Activated CD8-positive, alpha-beta memory T cell treated with anti-CD3 and anti-CD28 coated beads for 36 hours (primary cell): ENCODE measurements at regions not wholly inside any gene's neighbourhood (a gene's known extent, or its start where the extent isn't known, plus 50 kb on each side); places are given as distances from the start of the nearest gene placed in this dataset.
"Not testable (repeated sequence)": the region's sequence is repeated elsewhere in the genome, so short reads cannot be mapped to it uniquely, and the experiment has no call there.

Experiments
- CTCF ChIA-PET: fragments of 350-600 bp; sonication (Branson Sonifier 250); formaldehyde crosslinking; loops from one replicate; lab custom pipeline; 2021; ENCODE audit warnings: antibody characterized with exemption; lab: Charles Lee
- POLR2A ChIA-PET: fragments of 350-600 bp; sonication (Branson Sonifier 250); formaldehyde crosslinking; loops from one replicate; lab custom pipeline; 2021; ENCODE audit warnings: antibody characterized with exemption; lab: Charles Lee

DNA sequence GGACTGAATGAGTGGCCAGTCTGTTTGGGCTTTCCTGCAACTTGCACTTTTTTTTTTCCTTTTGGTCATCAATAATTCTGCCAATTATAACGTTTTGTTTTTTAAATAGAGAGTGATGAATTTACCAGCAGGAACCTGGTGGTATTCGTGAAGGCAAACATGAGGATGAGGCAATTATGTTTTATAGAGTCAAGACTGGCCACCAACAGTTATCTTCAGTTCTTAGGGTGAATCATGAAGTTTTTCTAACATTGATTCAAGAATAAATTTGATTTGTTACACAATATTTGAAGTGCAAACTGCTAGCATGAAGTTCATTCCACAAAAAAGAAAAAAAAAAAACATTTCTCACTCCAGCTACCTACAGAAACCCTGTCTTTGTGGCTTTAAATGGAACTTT, 244.5 kb downstream of the SPRY2 start:
- POLR2A ChIA-PET, result no interaction called here
- CTCF ChIA-PET, result no interaction called here

DNA sequence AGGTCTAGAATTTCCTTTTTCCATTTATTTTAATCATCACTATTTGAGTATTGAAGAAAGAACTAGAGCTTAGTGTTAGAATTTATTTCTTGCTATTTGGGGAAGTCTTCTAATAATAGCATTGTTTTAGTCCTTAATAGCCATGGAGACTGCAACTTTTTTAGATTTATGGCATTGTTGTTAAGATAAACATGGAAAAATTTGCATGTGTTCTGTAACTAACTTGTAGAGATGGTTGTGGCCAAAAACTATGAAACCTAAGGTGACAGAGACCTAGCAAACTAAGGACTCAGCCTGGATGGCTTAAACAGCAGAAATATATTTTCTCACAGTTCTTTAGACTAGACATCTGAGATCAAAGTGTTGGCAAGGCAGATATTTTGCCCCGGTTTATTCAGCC, 246.4 kb downstream of the SPRY2 start:
- ChIA-PET CTCF (no interaction called here), POLR2A (no interaction called here)

DNA sequence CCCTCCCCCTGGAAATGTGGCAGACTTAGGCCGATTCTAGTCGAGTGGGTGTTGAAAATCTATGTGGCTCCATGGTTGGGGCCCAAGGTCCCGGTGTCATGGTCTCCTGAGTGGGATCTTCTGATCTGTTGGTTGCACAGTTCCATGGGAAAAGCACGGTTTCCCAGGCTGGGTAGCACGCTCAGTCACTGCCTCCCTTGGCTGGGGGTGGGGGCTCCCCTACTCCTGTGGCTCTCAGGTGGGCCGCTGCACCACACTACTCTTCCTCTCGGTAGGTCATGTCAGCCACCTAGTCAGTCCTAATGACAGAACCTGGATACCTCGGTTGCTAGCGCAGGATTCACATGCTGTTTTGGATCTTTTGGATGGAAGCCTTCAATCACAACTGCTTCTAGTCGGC, 247.0 kb downstream of the SPRY2 start:
- ChIA-PET POLR2A (no interaction called here), CTCF (no interaction called here)

DNA sequence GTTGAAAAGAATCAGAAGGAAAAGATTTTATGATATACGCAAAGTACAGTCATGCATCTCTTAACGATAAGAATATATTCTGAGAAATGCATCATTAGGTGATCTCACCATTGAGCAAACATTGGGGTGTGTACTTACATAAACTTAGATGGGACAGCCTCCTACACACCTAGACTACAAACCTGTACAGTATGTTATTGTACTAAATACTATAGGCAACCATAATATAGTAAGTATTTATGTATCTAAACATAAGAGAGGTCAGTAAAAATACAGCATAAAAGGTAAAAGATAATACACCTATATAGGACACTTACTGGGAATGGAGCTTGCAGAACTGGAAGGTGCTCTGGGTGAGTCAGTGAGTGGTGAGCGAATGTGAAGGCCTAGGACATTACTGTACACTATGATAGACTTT, 254.6 kb downstream of the SPRY2 start:
- CTCF ChIA-PET, result no interaction called here
- POLR2A ChIA-PET, result no interaction called here

DNA sequence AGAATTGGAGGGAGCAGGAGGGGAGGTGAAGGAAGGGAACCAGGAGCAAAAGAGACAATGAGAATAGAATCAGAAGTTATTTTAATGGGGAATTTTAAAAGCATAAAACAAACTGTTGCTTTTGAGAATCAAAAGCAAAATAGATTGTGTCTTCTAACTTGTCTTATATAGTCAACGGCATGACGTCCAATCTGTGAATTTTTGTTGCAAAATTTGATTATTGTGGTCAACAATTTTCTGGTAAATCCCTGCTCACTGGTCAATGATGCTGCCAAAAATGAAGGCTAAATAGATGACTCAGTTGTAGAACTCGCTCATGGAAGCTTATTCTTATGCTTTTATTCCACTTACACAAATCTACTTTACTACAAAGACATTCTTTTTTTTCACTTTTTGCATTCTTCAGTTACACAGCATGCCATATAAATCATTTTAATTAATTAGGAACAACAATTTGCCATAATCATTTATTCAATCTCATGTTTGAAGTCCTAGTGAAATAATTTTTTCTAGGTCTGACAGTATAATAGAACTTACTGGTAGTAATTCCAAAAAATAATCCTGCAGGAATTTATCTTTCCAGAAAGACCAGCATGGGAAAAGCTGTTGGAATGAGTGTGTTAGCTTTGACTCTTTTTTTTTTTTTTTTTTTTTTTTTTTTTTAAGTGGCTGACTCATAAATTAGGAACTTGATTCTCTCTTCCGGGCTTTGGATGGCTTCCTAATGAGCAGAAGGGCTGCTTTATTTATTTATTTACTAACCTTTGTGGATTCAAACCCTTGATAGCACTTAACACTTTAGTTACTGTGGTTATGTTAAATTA, 256.9 kb downstream of the SPRY2 start:
- POLR2A ChIA-PET, result no interaction called here
- CTCF ChIA-PET, result no interaction called here

DNA sequence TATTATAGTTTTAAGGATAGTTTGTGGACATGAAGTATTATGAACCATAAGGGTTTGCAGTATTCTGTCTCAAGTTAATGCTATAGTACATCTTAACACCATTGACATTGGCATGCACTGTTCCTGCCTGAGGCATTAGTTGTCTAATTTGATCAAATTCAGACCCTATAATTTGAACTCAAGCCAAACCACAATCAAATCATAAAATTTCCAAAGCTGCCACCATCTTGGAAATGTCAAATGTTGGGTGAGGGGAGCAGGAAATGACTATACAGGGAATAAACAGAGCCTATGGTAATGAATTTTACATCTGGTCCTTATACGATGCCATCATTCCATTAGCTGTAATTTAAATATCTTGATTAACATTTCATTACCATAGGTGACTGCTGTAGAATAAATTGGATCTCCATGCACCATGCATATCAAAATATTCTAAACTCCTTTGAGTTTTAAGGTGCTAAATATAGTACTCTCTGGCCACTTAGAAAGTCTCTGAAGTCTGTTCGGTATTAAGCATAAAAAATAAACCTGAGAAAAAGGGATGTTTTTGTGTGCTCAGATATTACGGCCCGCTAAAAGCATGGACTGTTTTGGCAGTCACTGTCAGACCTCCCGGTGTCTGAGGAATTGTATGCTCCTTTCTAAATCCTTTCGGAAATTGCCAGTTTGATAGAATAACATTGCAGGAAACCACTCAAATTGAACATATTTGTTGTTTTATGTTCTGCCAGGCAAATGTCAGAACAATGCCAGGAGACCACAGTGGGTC, 257.7 kb downstream of the SPRY2 start:
- POLR2A ChIA-PET, result no interaction called here
- CTCF ChIA-PET, result no interaction called here

DNA sequence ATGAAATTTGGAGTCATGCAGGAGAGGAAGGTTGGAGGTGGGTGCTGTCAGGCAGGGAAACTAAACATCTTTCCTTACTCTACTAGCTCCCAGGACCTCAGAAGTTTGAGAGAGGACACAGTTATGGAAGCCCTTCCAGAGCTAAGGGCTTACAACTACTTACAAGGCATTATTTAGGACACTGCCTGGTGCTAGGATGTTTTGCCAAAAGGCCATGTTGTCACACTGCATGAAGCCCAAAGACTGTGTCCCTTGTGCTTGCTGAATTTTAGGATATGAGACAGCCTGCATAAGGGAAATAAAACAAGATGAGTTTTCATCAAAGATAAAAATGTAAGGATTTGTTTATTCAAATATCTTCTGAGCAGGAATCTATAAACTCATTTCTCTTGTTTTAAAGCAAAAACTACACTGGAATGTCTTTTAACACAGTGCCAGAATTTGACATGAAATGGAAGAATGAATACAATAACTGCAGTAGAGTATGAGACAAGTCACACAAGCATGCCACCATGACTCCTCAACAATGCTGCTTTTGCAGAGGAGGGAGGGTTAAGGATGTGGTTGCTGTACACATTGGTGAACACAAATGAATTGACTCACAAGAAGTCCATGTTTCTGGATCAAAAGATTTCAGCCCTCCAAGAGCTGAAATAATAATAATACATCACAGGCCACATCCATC, 258.4 kb downstream of the SPRY2 start:
- CTCF ChIA-PET, result no interaction called here

DNA sequence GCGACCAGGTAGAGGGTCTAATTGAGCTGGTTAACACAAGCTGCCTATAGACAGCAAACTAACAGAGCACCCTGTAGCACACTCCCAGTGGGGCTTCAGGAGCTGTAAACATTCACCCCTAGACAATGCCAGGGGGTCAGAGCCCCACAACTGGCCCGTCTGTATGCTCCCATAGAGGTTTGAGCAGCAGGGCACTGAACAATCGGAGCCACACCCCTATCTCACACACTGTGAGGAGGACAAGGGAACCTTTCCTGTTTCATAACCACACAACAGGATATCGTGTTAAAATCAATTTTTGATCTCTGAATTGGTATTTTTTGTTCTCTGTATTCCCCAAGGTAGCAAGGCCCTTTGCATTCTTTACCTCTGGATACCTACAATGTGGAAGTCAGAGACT, 266.1 kb downstream of the SPRY2 start:
- ChIA-PET POLR2A (no interaction called here), CTCF (no interaction called here)

More for the DNA sequence above, 258.4 kb downstream of the SPRY2 start:
- POLR2A ChIA-PET, result no interaction called here

DNA sequence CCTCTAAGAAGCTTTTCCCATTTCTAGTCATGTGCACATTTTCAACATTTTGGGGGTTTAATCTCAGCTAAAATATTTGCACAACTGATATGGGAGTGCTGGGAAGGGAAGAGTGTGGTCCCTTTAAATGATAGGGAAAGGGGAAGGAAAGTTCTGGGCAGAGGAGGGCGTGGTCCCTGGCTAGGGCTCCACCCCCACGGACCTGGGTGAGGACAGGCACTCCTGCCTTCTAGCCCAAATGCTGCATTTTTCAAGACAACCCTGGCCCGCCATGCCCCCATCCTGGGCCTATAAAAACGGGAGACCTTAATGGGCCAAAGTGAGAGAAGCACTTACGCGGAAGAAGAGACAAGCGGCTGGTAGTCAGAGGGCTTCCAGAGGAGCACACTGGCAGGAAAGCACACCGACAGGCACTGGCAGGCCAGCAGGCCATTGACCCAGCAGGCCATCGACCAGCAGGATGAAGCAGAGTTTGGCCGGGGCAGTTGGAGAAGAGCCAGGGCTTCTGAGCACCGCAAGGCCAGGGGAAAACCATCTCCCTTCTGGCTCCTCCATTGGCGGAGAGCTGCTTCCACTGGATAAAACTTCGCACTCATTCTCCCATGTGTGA, 266.7 kb downstream of the SPRY2 start:
- ChIA-PET POLR2A (no interaction called here), CTCF (no interaction called here)

DNA sequence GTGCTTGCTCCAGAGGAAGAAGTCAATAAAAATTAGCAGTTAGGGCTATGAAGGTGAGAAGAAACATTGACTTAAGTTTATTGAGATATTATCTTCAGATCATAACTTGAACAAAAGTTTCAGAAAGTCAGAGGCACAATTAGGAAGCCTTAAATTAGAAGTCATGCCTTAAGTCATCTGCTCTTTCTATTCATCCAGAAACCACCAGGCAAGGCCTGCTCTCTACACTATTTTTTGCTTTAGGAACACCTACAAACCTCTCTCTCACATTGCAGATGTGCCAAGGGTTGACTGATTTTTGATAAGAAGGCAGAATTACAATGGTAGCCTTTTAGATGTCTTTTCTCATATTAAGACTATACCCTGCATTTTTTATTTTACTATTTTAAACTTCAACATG, 268.7 kb downstream of the SPRY2 start:
- CTCF ChIA-PET, result no interaction called here
- POLR2A ChIA-PET, result no interaction called here

DNA sequence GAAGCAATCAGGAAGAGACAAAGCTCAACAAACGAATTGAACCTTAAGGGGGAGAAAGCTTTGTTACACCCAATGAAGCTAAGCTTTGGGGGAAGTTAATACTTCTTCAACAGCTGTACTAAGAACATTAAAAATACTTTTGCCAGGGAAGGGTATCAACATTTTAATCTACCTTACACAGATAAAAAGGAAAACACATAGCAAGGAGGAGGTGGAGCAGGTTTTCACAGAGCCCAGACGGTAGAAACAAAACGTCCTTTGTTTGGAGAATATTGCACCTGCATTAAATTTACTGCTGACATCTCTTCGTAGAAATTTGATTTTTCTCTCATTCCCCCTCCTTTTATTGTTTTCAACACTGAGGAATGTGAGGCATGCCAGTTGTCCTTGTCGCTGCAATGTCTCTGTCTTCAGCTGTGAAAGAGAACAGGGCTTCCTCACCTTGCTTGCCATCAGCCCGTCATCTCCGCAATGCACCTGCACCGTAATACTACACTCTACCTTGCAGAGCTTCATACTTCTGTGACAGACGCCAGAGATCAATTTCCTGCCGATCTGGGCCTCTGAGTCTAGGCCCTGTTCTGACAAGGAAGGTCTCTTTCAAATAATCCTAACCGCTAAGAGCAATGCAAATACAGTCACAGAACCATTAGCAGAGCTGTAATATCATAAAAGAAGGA, 270.8 kb downstream of the SPRY2 start:
- POLR2A ChIA-PET, result no interaction called here
- CTCF ChIA-PET, result no interaction called here

DNA sequence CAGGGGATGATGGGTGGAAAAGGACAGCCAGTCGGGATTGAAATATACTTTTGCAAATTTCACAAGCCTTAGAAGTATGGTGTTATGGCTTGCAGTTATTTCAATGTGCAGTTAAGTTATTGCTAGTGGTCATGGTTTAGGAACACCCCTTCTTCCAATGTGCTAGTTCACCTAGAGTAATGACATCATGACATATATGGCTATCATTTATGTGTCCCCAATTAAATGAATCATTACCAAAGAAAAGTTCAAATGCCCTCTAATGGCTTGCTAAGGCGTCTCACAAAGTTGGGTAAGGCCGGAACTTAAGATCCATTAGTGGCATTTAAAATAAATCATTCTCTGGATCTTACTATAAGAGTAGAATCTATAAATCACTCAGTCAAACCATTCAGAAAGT, 271.6 kb downstream of the SPRY2 start:
- ChIA-PET CTCF (no interaction called here), POLR2A (no interaction called here)

DNA sequence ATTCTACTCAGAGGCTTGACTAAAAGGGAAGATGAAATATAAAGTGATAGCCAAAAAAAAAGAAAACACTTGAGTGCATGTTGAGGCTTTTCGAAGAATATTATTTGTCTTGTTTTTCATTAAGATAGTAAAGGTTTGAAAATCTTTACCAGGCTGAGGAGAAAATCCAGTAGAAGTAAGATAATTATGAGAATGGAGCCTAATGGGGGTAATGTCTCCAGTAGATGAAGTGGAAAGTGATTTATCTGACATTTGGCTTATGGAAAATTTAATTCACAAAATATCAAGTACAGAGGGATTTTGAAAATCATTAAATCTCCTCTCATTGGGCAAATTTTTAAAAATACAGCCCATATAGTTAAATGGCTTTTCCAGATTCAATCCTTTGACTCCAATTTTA, 274.9 kb downstream of the SPRY2 start:
- POLR2A ChIA-PET, result interaction anchor here (0.6 kb wide), 1 partner anchor 280 kb away, joined by 12 read pairs; no protein-coding TSS in a partner anchor

DNA sequence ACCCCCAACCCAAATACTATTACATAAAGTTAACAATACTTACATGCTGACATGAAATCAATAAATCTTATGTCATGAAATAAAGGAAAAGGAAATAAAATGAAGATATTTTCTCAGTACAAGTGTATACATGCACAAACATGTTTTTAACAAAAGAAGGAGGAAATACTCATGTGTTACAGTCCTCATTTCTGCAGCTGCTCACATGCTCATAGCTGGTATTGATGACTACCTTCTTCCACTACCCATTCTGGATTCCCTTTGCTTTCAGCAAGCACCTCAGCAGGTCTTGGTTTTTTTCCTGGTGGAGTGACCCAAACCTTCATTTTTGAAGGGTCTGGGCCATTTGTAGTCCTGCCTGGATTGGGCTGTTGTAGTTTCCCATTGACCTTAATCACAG, 278.5 kb downstream of the SPRY2 start:
- POLR2A ChIA-PET, CTCF ChIA-PET: not testable (repeated sequence)

More for the DNA sequence above, 274.9 kb downstream of the SPRY2 start:
- CTCF ChIA-PET, result no interaction called here

DNA sequence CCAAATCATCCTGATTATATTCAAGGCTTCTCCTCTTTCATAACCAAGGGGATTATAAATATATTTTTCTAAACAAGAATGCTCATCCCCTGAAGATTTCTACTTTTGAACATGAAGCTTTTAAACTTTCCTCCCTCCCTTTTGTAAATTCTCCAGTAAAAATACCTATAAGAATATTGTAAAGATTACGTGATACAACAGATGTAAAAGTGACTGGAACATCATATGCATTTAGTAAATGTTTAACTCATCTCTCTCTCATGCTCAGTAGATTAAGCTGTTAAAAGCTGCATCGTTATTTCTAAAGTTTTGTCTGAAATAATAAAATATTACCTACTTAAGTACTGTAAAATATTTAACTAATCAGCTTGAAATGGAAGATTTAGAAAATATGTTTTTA, 281.1 kb downstream of the SPRY2 start:
- CTCF ChIA-PET, result no interaction called here
- POLR2A ChIA-PET, result no interaction called here

DNA sequence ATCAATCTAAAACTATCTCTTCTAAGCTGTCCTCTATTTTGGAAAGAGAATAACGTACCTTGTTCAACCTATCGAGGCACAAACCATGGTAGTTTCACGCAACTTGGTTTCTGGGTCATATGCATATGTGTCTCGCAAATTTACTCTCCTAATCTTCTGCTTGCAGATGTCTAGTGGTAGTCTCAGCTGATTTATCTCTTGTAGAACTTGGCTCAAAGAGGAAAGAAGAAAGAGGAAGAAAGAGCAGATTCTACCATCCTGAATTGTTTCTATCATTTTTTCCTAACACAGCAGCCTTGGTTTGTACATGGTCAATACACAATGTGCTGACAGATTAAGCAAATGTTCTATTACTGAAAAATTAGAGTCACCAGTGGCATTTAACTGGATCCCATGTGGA, 282.3 kb downstream of the SPRY2 start:
- CTCF ChIA-PET, result no interaction called here

DNA sequence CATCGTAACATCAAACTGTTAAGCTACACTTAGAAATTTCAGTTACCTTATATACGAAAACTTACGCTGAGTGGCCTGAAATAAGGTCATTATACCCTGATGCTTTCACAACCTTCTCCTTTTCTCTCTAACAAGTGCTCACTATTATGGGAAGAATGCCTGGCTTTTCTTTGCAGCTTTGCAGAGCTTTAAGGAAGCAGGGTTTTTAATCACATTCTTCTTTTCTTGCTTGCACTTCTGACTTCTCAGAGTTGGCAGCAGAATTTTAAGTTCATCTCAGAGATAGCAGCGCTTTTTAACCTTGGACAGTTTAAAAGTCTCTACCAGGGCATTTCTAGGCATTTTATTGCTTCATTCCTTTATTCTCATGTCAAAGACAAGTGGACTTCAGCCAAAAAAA, 285.1 kb downstream of the SPRY2 start:
- ChIA-PET POLR2A (no interaction called here), CTCF (no interaction called here)

More for the DNA sequence above, 282.3 kb downstream of the SPRY2 start:
- POLR2A ChIA-PET, result no interaction called here

DNA sequence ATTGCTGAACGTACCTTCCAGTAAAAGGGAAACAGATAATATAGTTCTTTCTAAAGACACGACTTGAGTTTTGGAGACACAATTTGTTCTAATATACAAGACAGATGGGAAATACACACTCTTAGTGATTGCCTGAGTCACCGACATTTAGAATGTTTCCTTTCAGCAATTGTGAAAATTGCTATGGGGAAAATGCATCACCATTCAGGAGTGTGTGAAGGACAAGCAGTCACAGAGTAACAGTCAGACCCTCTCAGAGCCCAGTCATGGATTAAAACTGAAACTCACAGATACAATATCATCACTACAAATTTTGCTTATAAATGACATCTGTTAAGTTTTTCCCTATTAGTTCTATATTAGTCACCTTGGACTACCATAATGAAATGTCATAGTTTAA, 286.1 kb downstream of the SPRY2 start:
- POLR2A ChIA-PET, result no interaction called here
- CTCF ChIA-PET, result no interaction called here

DNA sequence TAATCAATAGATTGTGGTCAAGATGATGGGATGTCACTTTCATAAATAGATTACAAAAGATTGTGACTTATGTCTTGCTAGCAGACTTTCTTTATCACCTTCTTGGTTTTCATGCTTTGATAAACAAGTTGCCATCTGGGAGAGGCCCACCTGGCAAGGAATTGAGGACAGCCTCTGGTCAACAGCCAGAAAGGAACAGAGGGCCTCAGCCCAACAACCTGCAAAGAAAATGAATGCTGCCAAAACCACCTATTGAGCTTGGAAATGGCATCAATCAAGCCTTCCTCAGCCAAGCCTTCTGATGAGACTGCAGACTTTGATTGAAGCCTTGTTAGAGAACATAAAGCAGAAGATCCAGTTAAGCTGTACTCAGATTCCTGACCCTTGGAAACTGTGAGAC, 288.6 kb downstream of the SPRY2 start:
- ChIA-PET CTCF (no interaction called here), POLR2A (no interaction called here)
